ENCODE measurements at regions not wholly inside any gene's neighbourhood (a gene's known extent, or its start where the extent isn't known, plus 50 kb on each side); places are given as distances from the start of the nearest gene placed in this dataset.
"Not testable (repeated sequence)": the region's sequence is repeated elsewhere in the genome, so short reads cannot be mapped to it uniquely, and the experiment has no call there.

DNA sequence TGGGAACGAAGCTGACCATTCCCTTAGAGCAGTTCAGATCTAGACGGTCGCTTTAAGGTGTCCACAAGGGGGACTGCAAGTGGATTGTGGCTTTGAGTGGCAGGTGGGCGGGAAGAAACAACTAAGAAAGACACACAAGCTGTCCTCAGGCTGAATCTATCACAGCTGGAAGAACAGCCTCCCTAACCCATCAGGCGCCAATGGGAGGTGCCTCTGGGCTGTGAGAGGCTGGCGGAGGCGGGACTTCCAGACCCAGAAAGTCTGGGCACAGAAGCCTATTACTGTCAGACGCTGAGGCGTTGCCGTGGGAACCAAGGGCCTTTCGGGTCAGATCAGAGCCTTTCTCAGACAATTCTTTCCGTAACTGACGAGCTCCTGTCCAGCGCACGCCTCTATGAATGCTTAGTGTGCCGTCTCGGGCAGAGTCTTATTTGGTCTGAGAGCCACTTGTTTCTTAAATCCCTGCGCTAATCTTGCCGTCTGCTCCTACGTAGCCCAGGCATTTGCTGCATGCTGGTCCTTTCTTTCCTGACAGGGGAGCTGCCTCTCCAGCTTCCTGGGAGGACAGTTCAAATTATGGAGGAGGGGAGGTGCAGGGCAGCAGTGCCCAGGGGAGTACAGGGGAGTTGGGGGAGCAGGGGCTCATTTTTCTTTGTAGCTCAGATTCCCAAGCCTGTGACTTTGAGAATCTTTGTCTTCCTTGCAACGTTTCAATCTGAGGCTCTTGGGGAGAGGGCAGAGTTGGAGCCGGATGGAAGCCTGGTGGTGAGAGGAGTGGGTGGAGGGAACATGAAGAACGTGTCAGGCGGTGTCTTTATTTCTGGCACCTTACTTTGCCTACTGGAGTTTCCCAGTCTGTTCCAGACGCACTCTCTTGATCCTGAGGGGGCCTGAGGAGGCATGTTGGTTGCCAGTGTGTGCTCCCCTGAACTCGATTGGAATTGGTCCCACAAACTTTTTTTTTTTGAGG is 618.7 kb downstream of the KCNJ18 start:
- no peak for DNase-seq

- DNase-seq: not testable (repeated sequence)
These were observed 628.7 kb downstream of the KCNJ18 start for GRCh38 chr17:22321001-22321400.

GRCh38 chr17:22322893-22323550 is 630.7 kb downstream of the KCNJ18 start:
- DNase-seq: not testable (repeated sequence)

GRCh38 chr17:22337467-22337866 is 645.1 kb downstream of the KCNJ18 start:
- DNase-seq: no peak

- DNase-seq: not testable (repeated sequence)
These were observed 664.3 kb downstream of the KCNJ18 start for GRCh38 chr17:22356603-22357002.

- DNase-seq: not testable (repeated sequence)
These were observed 678.7 kb downstream of the KCNJ18 start for GRCh38 chr17:22370988-22371387.

DNA sequence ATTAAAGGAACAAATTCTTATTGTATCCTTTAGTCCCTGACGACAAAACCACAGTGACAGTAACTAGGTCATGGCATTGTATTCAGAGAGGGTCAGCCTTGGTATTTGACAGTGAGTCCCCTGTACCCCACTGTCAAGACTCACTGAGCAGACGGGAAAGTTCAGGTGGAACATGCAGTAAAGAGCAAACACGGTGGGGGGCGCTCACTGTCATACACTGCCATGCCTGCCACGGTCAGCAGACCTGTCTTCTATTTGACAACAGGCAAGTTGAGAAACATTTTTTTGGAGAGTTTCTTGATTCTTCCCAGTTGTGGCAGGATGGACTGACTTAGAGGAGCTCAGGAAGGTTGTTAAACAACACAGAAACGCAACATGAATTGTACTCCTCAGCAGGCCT is 681.6 kb downstream of the KCNJ18 start:
- no peak for DNase-seq

DNA sequence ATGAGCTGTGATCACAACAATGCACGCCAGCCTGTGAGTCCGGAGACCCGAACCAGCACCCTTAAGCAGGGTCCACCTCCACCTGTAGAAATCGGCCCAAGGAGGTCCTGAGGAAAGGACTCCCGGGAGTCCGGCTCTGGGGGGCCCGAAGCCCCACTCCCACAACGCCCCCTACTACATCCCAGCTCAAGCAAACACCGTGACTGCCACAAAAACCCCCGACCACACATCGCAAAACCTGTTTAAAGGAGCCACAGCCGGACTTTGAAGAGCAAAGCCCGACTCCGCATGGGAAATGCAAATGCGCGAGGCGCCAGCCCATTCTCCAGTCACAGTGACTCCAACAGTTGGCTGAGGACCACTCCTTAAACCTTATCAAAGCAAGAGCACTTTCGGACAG is 682.4 kb downstream of the KCNJ18 start:
- DNase-seq: no peak

DNA sequence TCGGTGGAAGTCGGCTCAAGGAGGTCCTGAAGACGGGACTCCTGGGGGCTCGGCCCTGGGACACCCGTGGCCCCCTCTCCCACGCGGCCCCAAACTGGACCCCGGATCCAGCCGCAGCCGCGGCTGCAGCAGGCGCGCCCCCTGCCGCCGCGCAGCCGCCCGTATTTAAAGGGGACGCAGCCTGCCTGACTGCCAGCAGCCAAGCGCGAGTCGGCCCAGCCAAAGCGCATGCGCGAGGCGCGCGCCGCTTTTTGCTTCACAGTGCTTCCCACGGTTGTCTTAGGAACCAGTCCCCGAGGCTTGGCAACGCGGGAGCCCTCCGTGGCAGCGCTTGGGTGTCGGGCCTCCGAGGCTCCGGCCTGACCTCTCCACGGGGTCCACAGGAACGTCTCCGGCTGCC is 684.4 kb downstream of the KCNJ18 start:
- not testable (repeated sequence) for DNase-seq

GRCh38 chr17:22378748-22379147 is 686.4 kb downstream of the KCNJ18 start:
- DNase-seq: not testable (repeated sequence)

- DNase-seq: not testable (repeated sequence)
These were observed 689.3 kb downstream of the KCNJ18 start for GRCh38 chr17:22381589-22381988.

DNA sequence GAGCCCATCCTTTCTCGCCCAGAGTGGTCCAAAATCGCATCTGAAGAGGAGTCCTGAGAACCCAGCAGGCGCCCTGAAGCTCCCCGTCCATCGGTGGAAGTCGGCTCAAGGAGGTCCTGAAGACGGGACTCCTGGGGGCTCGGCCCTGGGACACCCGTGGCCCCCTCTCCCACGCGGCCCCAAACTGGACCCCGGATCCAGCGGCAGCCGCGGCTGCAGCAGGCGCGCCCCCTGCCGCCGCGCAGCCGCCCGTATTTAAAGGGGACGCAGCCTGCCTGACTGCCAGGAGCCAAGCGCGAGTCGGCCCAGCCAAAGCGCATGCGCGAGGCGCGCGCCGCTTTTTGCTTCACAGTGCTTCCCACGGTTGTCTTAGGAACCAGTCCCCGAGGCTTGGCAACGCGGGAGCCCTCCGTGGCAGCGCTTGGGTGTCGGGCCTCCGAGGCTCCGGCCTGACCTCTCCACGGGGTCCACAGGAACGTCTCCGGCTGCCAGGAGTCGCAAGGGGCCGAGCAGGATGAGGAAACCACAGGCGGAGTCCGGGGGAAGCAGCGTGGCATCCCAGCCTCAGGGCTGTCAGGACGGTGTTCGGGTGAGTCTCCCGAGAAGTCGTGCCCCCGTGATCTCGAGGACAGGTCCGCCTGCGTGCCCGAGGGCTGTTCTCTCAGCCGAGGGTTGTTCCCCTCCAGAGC is 691.6 kb downstream of the KCNJ18 start:
- DNase-seq: not testable (repeated sequence)

DNA sequence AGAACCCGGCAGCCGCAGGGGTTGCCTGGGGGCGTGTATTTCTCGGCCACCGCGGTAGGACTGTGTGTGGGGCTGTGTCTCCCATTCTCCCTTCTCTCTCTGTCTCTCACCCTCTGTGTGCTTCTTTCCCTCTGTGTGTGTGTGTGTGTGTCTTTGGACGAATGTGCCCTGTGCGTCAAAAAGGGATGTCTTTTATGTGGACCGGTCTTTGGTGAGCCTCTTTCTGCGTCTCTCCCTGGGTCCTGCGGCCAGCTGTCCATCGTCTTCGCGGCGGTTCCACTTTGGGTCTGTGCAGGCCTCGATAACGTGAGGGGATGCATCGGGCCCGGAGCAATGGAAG is 692.1 kb downstream of the KCNJ18 start:
- DNase-seq: not testable (repeated sequence)

DNA sequence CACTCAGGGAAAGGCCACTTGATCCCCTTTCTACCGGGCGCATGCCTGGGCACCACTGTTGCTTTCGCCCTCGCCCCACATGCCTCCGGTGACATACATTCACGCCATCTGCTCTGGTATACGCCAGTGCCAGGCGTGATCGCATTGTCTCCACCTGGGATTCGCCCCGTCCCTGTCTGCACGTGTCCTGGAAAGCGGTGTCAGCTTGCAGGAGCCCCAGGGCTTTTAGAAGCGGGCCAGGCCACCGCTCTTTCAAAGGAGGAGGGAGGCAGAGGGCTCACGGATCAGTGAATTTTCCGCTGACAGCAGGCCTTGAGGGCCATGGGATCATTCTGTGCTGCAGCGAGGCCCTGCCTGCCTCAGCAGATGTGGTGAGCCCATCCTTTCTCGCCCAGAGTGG is 706.1 kb downstream of the KCNJ18 start:
- not testable (repeated sequence) for DNase-seq

DNA sequence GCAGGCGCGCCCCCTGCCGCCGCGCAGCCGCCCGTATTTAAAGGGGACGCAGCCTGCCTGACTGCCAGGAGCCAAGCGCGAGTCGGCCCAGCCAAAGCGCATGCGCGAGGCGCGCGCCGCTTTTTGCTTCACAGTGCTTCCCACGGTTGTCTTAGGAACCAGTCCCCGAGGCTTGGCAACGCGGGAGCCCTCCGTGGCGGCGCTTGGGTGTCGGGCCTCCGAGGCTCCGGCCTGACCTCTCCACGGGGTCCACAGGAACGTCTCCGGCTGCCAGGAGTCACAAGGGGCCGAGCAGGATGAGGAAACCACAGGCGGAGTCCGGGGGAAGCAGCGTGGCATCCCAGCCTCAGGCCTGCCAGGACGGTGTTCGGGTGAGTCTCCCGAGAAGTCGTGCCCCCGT is 706.7 kb downstream of the KCNJ18 start:
- DNase-seq: not testable (repeated sequence)

DNA sequence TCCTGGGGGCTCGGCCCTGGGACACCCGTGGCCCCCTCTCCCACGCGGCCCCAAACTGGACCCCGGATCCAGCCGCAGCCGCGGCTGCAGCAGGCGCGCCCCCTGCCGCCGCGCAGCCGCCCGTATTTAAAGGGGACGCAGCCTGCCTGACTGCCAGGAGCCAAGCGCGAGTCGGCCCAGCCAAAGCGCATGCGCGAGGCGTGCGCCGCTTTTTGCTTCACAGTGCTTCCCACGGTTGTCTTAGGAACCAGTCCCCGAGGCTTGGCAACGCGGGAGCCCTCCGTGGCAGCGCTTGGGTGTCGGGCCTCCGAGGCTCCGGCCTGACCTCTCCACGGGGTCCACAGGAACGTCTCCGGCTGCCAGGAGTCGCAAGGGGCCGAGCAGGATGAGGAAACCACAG is 712.8 kb downstream of the KCNJ18 start:
- DNase-seq: not testable (repeated sequence)

DNA sequence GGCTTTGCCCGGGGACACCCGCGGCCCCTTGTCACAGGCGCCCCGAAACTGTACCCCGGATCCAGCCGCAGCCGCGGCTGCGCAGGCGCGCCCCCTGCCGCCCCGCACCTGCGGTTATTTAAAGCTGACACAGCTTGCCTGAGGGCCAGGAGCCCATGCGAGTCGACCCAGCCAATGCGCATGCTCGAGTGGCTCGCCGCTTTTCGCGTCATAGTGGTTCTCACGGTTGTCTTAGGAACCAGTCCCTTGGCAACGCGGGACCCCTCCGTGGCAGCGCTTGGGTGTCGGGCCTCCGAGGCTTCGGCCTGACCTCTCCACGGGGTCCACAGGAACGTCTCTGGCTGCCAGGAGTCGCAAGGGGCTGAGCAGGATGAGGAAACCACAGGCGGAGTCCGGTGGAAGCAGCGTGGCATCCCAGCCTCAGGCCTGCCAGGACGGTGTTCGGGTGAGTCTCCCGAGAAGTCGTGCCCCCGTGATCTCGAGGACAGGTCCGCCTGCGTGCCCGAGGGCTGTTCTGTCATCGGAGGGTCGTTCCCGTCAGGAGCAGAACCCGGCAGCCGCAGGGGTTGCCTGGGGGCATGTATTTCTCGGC is 716.9 kb downstream of the KCNJ18 start:
- no peak for DNase-seq

DNA sequence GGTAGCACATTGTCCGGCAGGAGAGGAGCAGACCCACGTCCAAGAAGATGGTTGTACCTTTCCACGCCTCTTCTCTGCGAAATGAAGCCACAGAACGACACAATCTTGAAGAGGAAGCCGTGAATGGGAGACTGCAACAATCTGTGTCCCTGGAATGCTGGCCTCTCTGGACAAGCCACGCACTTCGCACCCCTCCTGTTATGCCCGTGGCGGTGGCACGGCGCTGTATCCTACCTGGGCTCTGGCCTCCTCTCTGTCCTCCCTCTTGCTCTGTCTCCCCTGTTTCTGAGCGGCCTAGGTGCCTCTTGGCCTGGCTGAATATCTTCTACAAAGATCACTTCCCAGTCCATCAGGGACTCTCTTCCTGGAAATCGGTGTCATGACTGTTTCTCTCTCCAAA is 717.8 kb downstream of the KCNJ18 start:
- DNase-seq: no peak

GRCh38 chr17:22411185-22411784 is 719.0 kb downstream of the KCNJ18 start:
- no peak for DNase-seq

- DNase-seq: peak; percentile 53
These were observed 743.1 kb downstream of the KCNJ18 start for GRCh38 chr17:22435231-22435974.

DNA sequence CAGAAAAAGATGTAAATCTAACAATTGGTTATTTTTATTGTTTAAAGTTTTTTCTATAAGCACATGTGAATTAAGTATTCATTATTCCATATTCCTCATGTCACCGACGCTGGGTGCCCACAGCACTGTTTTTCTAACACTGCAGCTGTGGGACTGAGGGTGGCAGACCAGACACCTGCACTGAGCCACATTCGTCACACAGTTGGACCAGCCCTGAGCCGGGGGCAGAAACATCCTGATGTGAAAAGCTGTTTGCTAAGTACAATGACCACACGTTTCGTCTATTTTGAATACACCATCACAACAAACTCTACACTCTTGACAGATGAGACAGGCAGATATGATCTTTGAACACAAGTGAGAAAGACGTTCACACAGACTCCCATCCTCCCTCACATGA is 749.5 kb downstream of the KCNJ18 start:
- no peak for DNase-seq

GRCh38 chr17:22443061-22443460 is 750.7 kb downstream of the KCNJ18 start:
- no peak for DNase-seq
